IMR-90 (cell line): ENCODE measurements at regions not wholly inside any gene's neighbourhood (a gene's known extent, or its start where the extent isn't known, plus 50 kb on each side); places are given as distances from the start of the nearest gene placed in this dataset.

Experiments used
- ATAC-seq: fragments of 200-7000 bp; cut with Tn5 transposase; 2 replicates; pipeline ENCODE4 v1.9.1; 2020; ENCODE audit warnings: low read depth, mild to moderate bottlenecking, moderate library complexity
- BruUV-seq: library from RNA; stranded (reverse); fragments of 400-500 nt; replicated peaks from 2 replicates; lab custom pipeline; 2021; lab: Mats Ljungman, UMichigan
- CTCF ChIA-PET: fragments of 300-600 bp; formaldehyde crosslinking; extraction: SDS; loops from one replicate; lab custom pipeline; 2021; ENCODE audit warnings: antibody characterized with exemption; lab: Yijun Ruan, JAX
- POLR2A ChIA-PET: fragments of 300-600 bp; sonication (Branson Sonifier 250); formaldehyde crosslinking; loops from one replicate; lab custom pipeline; 2022; ENCODE audit warnings: antibody characterized with exemption; ENCODE audit not compliant: unreplicated experiment; lab: Charles Lee
- DNase-seq: peaks from one replicate; pipeline ENCODE4 v3.0.0; 2013
- H2AFZ ChIP-seq: replicated peaks from 2 replicates; pipeline ENCODE3; 2013; ENCODE audit warnings: low read length, mild to moderate bottlenecking; ENCODE audit not compliant: poor library complexity
- H2AK5ac ChIP-seq: 2 replicates; pipeline ENCODE4 v1.6.1; 2013; ENCODE audit warnings: low read depth, low read length, inconsistent platforms
- H2AK9ac ChIP-seq: replicated peaks from 2 replicates; pipeline ENCODE3; 2013; ENCODE audit warnings: mild to moderate bottlenecking, low read depth, low read length, moderate library complexity; ENCODE audit not compliant: poor library complexity
- H2BK120ac ChIP-seq: 2 replicates; pipeline ENCODE4 v1.6.1; 2013; ENCODE audit warnings: low read depth, low read length, inconsistent platforms
- H2BK15ac ChIP-seq: 3 replicates; pipeline ENCODE4 v1.6.1; 2013; ENCODE audit warnings: low read depth, low read length, inconsistent platforms
- H2BK20ac ChIP-seq: 2 replicates; pipeline ENCODE4 v1.6.1; 2013; ENCODE audit warnings: low read depth, mild to moderate bottlenecking, inconsistent platforms, low read length, moderate library complexity
- H2BK5ac ChIP-seq: 2 replicates; pipeline ENCODE4 v1.6.1; 2013; ENCODE audit warnings: mild to moderate bottlenecking, low read depth, low read length, inconsistent platforms; ENCODE audit not compliant: poor library complexity, severe bottlenecking
- H3K14ac ChIP-seq: replicated peaks from 2 replicates; pipeline ENCODE4 v1.6.1; 2013; ENCODE audit warnings: low read depth, low read length, inconsistent platforms
- H3K18ac ChIP-seq: 2 replicates; pipeline ENCODE4 v1.6.1; 2013; ENCODE audit warnings: low read depth, low read length, control low read depth
- H3K23ac ChIP-seq: 2 replicates; pipeline ENCODE4 v1.6.1; 2013; ENCODE audit warnings: low read depth, low read length, inconsistent platforms
- H3K27ac ChIP-seq: 2 replicates; pipeline ENCODE4 v1.5.1; 2013; ENCODE audit warnings: mild to moderate bottlenecking, control low read depth, low read length; ENCODE audit not compliant: insufficient read depth
- H3K27me3 ChIP-seq: 2 replicates; pipeline ENCODE4 v1.6.1; 2013; ENCODE audit warnings: low read length; ENCODE audit not compliant: control insufficient read depth, insufficient read depth
- H3K36me3 ChIP-seq: 2 replicates; pipeline ENCODE4 v1.6.1; 2013; ENCODE audit warnings: low read length, mixed read lengths; ENCODE audit not compliant: control insufficient read depth, insufficient read depth
- H3K4ac ChIP-seq: 2 replicates; pipeline ENCODE4 v1.6.1; 2013; ENCODE audit warnings: low read depth, low read length, inconsistent platforms
- H3K4me1 ChIP-seq: 2 replicates; pipeline ENCODE4 v1.6.1; 2013; ENCODE audit warnings: low read length, mixed read lengths; ENCODE audit not compliant: control insufficient read depth, insufficient read depth
- H3K4me2 ChIP-seq: 2 replicates; pipeline ENCODE4 v1.6.1; 2013; ENCODE audit warnings: low read depth, mild to moderate bottlenecking, control low read depth, low read length, moderate library complexity
- H3K4me3 ChIP-seq: 2 replicates; pipeline ENCODE4 v1.5.1; 2013; ENCODE audit warnings: low read depth, mild to moderate bottlenecking, control low read depth, low read length, moderate library complexity; ENCODE audit not compliant: insufficient read depth
- H3K56ac ChIP-seq: 2 replicates; pipeline ENCODE4 v1.6.1; 2013; ENCODE audit warnings: low read length, inconsistent platforms; ENCODE audit not compliant: insufficient read depth; ENCODE audit errors: extremely low read depth
- H3K79me1 ChIP-seq, 2 experiments: 2 replicates each; pipeline ENCODE4 v1.6.1; 2013; ENCODE audit warnings: low read length in 2 of 2, inconsistent platforms in 1 of 2, low read depth in 1 of 2
- H3K9ac ChIP-seq: 2 replicates; pipeline ENCODE4 v1.6.1; 2013; ENCODE audit warnings: low read depth, low read length, control low read depth
- H3K9me1 ChIP-seq: 2 replicates; pipeline ENCODE4 v1.6.1; 2013; ENCODE audit warnings: low read length, inconsistent platforms; ENCODE audit not compliant: insufficient read depth
- H3K9me3 ChIP-seq: 2 replicates; pipeline ENCODE4 v1.6.1; 2013; ENCODE audit warnings: low read length; ENCODE audit not compliant: control insufficient read depth, insufficient read depth
- H4K20me1 ChIP-seq: 2 replicates; pipeline ENCODE4 v1.6.1; 2013; ENCODE audit warnings: low read length, inconsistent platforms; ENCODE audit not compliant: insufficient read depth
- H4K5ac ChIP-seq: 2 replicates; pipeline ENCODE4 v1.6.1; 2013; ENCODE audit warnings: mild to moderate bottlenecking, low read depth, low read length, control low read depth
- H4K8ac ChIP-seq, 2 experiments: 2 replicates each; pipeline ENCODE4 v1.6.1; 2013; ENCODE audit warnings: low read depth in 2 of 2, low read length in 2 of 2, control low read depth in 1 of 2, inconsistent platforms in 1 of 2
- H4K91ac ChIP-seq: 2 replicates; pipeline ENCODE4 v1.6.1; 2013; ENCODE audit warnings: low read depth, low read length, inconsistent platforms; ENCODE audit not compliant: insufficient read depth
- BHLHE40 ChIP-seq: fragments of 150-350 bp; IDR thresholded peaks from 2 replicates; pipeline ENCODE4 v1.6.1; 2016; ENCODE audit warnings: mild to moderate bottlenecking, low read depth, low read length
- CEBPB ChIP-seq: IDR thresholded peaks from 2 replicates; pipeline ENCODE4 v1.6.1; 2012; ENCODE audit warnings: low read depth, low read length, improper control_type of control experiment
- CHD1 ChIP-seq: IDR thresholded peaks from 2 replicates; pipeline ENCODE4 v1.6.1; 2012; ENCODE audit warnings: low read depth, low read length, improper control_type of control experiment
- NFE2L2 ChIP-seq: fragments of 150-350 bp; IDR thresholded peaks from 2 replicates; pipeline ENCODE4 v1.6.1; 2016; ENCODE audit warnings: low read depth, mild to moderate bottlenecking, low read length
- RFX5 ChIP-seq: IDR thresholded peaks from 2 replicates; pipeline ENCODE4 v1.8.0; 2012; ENCODE audit warnings: low read depth, mild to moderate bottlenecking, low read length, moderate library complexity
- WGBS, 2 experiments: methylation state at CpG; one replicate each; pipeline versions ENCODE4 v1.1.5 to v1.1.7; 2013; ENCODE audit warnings: missing lambda C conversion rate in 2 of 2; ENCODE audit not compliant: insufficient read length in 1 of 2; ENCODE audit errors: extremely low coverage in 2 of 2; 5-methylcytosine and 5-hydroxymethylcytosine counted together
- dilution Hi-C: fragments of 300-500 bp; cut with HindIII; formaldehyde crosslinking; loops from one replicate; pipeline ENCODE4 v1.14.3; 2018; ENCODE audit warnings: low sequenced_read_pairs; ENCODE audit not compliant: unreplicated experiment
- in situ Hi-C: fragments of 300-500 bp; cut with MboI; formaldehyde crosslinking; loops from 3 replicates; pipeline ENCODE4 v1.14.3; 2019; ENCODE audit warnings: low sequenced_read_pairs, inconsistent platforms, mixed read lengths
- intact Hi-C: fragments of 100-400 bp; cut with micrococcal nuclease; formaldehyde crosslinking; loops from 2 replicates; pipeline ENCODE4 v1.10.0; 2022
- TF ChIP-seq, protein P1 (sequence below): fragments of 150-350 bp; IDR thresholded peaks from 2 replicates; pipeline ENCODE4 v1.6.1; 2016; ENCODE audit warnings: low read depth, mild to moderate bottlenecking, low read length, moderate library complexity, borderline replicate concordance
- TF ChIP-seq, protein P2 (sequence below): fragments of 150-350 bp; IDR thresholded peaks from 2 replicates; pipeline ENCODE4 v1.6.1; 2017; ENCODE audit warnings: mild to moderate bottlenecking, antibody characterized with exemption, low read length, low read depth

GRCh38 chr2:107148496-107148895, 262.5 kb upstream of the ST6GAL2 start:
- no peak overlapping the region for H4K8ac ChIP-seq
- intact Hi-C loops: no loop called here
- no peaks in the 10 kb centered on the region for H3K4me1 ChIP-seq
- no peak overlapping the region for H3K4ac ChIP-seq
- no peak overlapping the region for H2AK9ac ChIP-seq
- no peak overlapping the region for H3K14ac ChIP-seq
- no peaks in the 10 kb centered on the region for H4K20me1 ChIP-seq
- no peaks in the 10 kb centered on the region for H3K27me3 ChIP-seq
- WGBS, 2 experiments: 0% methylated on average over 1 of the region's 3 CpGs; no CpG with 5 or more reads in 1 of the 2 experiments
- H3K23ac ChIP-seq: no peak overlapping the region
- no peak overlapping the region for H2BK120ac ChIP-seq
- POLR2A ChIA-PET: no interaction called here
- H3K9me1 ChIP-seq: no peaks in the 10 kb centered on the region
- dilution Hi-C loops: no loop called here
- no peak overlapping the region for H2AK5ac ChIP-seq
- H4K91ac ChIP-seq: no peak overlapping the region
- no peak overlapping the region for H2BK5ac ChIP-seq
- no peak overlapping the region for H3K4me2 ChIP-seq
- in situ Hi-C loops: no loop called here
- H4K5ac ChIP-seq: no peak overlapping the region
- DNase-seq (no peak), ATAC-seq (no peak)
- H3K79me1 ChIP-seq: no peaks in the 10 kb centered on the region
- no peak overlapping the region for H2BK15ac ChIP-seq
- peaks cover 7% of the 10 kb centered on the region for H3K9me3 ChIP-seq
- H2AFZ ChIP-seq: no peak overlapping the region
- H3K9ac ChIP-seq: no peak overlapping the region
- H3K27ac ChIP-seq: no peak overlapping the region
- no peak overlapping the region for H3K18ac ChIP-seq
- BruUV-seq: no TSS peak
- TF ChIP-seq NFE2L2 (no peak), BHLHE40 (no peak), RFX5 (no peak), CHD1 (no peak), CEBPB (no peak)
- TF ChIP-seq, protein P1, sequence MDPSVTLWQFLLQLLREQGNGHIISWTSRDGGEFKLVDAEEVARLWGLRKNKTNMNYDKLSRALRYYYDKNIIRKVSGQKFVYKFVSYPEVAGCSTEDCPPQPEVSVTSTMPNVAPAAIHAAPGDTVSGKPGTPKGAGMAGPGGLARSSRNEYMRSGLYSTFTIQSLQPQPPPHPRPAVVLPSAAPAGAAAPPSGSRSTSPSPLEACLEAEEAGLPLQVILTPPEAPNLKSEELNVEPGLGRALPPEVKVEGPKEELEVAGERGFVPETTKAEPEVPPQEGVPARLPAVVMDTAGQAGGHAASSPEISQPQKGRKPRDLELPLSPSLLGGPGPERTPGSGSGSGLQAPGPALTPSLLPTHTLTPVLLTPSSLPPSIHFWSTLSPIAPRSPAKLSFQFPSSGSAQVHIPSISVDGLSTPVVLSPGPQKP: no peak
- TF ChIP-seq, protein P2, sequence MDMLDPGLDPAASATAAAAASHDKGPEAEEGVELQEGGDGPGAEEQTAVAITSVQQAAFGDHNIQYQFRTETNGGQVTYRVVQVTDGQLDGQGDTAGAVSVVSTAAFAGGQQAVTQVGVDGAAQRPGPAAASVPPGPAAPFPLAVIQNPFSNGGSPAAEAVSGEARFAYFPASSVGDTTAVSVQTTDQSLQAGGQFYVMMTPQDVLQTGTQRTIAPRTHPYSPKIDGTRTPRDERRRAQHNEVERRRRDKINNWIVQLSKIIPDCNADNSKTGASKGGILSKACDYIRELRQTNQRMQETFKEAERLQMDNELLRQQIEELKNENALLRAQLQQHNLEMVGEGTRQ: no peak
- H2BK20ac ChIP-seq: no peak overlapping the region
- no peak overlapping the region for H3K4me3 ChIP-seq
- H3K36me3 ChIP-seq: no peaks in the 10 kb centered on the region
- CTCF ChIA-PET: no interaction called here
- no peak overlapping the region for H3K56ac ChIP-seq
